ENCODE measurements at regions not wholly inside any gene's neighbourhood (a gene's known extent, or its start where the extent isn't known, plus 50 kb on each side); places are given as distances from the start of the nearest gene placed in this dataset.

DNA sequence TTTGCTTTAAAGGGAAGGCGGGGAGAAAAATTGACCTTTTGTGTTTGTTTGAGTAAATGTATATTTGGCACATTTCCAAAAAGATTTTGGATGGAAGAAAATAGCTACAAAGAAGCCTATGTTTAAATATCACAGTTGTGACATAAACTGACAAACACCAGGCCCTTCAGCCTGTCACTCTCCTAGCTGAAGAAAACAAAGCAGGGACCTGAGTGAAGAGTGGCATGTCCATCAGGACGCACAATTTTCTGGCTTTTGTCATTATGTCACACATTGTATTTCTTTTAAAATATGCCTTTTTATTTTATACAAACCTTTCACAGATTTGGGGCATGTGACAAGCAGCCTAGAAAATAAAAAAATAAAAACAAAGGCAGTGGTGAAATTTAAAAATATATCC lies 241.2 kb downstream of the OGFRL1 start:
- Histone ChIP-seq H3K79me2 (ENCODE audit: low read length) (no peaks in the 10 kb centered on the region), H3K27ac (ENCODE audit: low read length) (no peak overlapping the region), H3K4me3 (ENCODE audit: low read length) (no peak overlapping the region), H2AFZ (ENCODE audit: low read depth, low read length) (no peak overlapping the region), H3K36me3 (replicated peaks; ENCODE audit: low read depth, low read length) (no peaks in the 10 kb centered on the region), H4K20me1 (ENCODE audit: insufficient read depth, low read length) (no peaks in the 10 kb centered on the region), H3K27me3 (ENCODE audit: low read depth, low read length) (no peaks in the 10 kb centered on the region), H3K4me2 (ENCODE audit: low read length) (no peak overlapping the region), H3K4me1 (ENCODE audit: low read length) (no peaks in the 10 kb centered on the region), H3K9ac (ENCODE audit: low read length) (no peak overlapping the region), H3K9me3 (ENCODE audit: insufficient read depth, low read length) (no peaks in the 10 kb centered on the region)
- TF ChIP-seq, protein P1, sequence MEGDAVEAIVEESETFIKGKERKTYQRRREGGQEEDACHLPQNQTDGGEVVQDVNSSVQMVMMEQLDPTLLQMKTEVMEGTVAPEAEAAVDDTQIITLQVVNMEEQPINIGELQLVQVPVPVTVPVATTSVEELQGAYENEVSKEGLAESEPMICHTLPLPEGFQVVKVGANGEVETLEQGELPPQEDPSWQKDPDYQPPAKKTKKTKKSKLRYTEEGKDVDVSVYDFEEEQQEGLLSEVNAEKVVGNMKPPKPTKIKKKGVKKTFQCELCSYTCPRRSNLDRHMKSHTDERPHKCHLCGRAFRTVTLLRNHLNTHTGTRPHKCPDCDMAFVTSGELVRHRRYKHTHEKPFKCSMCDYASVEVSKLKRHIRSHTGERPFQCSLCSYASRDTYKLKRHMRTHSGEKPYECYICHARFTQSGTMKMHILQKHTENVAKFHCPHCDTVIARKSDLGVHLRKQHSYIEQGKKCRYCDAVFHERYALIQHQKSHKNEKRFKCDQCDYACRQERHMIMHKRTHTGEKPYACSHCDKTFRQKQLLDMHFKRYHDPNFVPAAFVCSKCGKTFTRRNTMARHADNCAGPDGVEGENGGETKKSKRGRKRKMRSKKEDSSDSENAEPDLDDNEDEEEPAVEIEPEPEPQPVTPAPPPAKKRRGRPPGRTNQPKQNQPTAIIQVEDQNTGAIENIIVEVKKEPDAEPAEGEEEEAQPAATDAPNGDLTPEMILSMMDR (IDR thresholded peaks at IDR 0.05; ENCODE audit: low read depth, low read length) = no peak
- TF ChIP-seq EZH2phosphoT487 (IDR thresholded peaks at IDR 0.05; ENCODE audit: low read depth) = no peak

DNA sequence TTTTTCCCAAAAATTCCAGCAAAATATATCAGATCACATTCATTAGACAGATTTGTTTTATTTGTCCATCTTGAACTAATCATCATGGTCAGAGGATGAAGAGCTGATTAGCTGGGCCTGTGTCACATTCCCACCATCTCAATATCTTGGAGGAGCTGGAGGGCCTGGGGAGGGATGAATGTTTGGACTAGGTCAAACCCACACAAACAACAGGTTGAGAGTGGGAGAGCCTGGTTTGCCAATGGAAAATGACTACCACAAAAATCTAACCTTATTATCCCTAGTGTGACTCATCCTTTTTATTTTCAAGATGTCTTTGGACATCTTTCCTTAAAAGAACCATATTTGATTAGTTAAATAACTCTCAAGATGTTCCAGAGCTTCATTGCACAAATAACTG lies 242.4 kb downstream of the OGFRL1 start:
- H4K20me1 ChIP-seq (ENCODE audit: insufficient read depth, low read length) = no peaks in the 10 kb centered on the region
- TF ChIP-seq EZH2phosphoT487 (IDR thresholded peaks at IDR 0.05; ENCODE audit: low read depth) = no peak
- TF ChIP-seq, protein P1 (IDR thresholded peaks at IDR 0.05; ENCODE audit: low read depth, low read length) = no peak
- H3K4me1 ChIP-seq (ENCODE audit: low read length) = no peaks in the 10 kb centered on the region
- no peaks in the 10 kb centered on the region for H3K36me3 ChIP-seq (replicated peaks; ENCODE audit: low read depth, low read length)
- no peak overlapping the region for H2AFZ ChIP-seq (ENCODE audit: low read depth, low read length)
- no peaks in the 10 kb centered on the region for H3K79me2 ChIP-seq (ENCODE audit: low read length)
- H3K9me3 ChIP-seq (ENCODE audit: insufficient read depth, low read length) = no peaks in the 10 kb centered on the region
- H3K27me3 ChIP-seq (ENCODE audit: low read depth, low read length) = no peaks in the 10 kb centered on the region
- H3K27ac ChIP-seq (ENCODE audit: low read length) = no peak overlapping the region
- H3K4me2 ChIP-seq (ENCODE audit: low read length) = no peak overlapping the region
- no peak overlapping the region for H3K4me3 ChIP-seq (ENCODE audit: low read length)
- H3K9ac ChIP-seq (ENCODE audit: low read length) = no peak overlapping the region

DNA sequence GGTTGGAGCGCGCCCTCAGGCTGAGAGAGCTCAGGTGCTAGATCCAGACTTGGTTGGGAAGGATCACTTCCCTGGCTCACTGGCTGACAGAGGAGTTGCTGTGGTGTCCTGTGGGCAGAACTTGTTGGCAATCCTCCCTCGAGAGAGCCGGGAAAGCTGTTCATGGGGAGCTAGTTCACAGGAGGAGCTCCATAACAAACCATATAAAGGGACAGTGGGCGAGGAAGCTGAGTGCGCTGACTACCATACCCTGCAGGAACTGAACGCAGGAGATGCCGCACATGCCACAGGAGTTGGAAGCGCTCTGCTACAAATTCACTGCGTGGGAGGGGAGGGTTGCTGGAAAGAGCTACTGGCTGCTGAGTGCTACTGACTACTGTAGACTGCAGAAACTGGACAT lies 243.2 kb downstream of the OGFRL1 start:
- TF ChIP-seq, protein P1 (IDR thresholded peaks at IDR 0.05; ENCODE audit: low read depth, low read length) = no peak
- TF ChIP-seq EZH2phosphoT487 (IDR thresholded peaks at IDR 0.05; ENCODE audit: low read depth) = no peak

GRCh38 chr6:71533939-71534379 lies 245.3 kb downstream of the OGFRL1 start:
- H3K9me3 ChIP-seq (ENCODE audit: insufficient read depth, low read length) = no peaks in the 10 kb centered on the region
- no peaks in the 10 kb centered on the region for H3K36me3 ChIP-seq (replicated peaks; ENCODE audit: low read depth, low read length)
- no peaks in the 10 kb centered on the region for H4K20me1 ChIP-seq (ENCODE audit: insufficient read depth, low read length)
- H3K9ac ChIP-seq (ENCODE audit: low read length) = no peak overlapping the region; the same call in 1 of the 2 replicates
- no peaks in the 10 kb centered on the region for H3K4me1 ChIP-seq (ENCODE audit: low read length)
- no peak overlapping the region for H3K4me3 ChIP-seq (ENCODE audit: low read length)
- H3K4me2 ChIP-seq (ENCODE audit: low read length) = no peak overlapping the region
- H2AFZ ChIP-seq (ENCODE audit: low read depth, low read length) = no peak overlapping the region
- no peaks in the 10 kb centered on the region for H3K27me3 ChIP-seq (ENCODE audit: low read depth, low read length)
- TF ChIP-seq, protein P1 (IDR thresholded peaks at IDR 0.05; ENCODE audit: low read depth, low read length) = peak; percentile 67
- TF ChIP-seq EZH2phosphoT487 (IDR thresholded peaks at IDR 0.05; ENCODE audit: low read depth) = no peak
- no peak overlapping the region for H3K27ac ChIP-seq (ENCODE audit: low read length)
- no peaks in the 10 kb centered on the region for H3K79me2 ChIP-seq (ENCODE audit: low read length)

More for the DNA sequence above, 243.2 kb downstream of the OGFRL1 start:
- Histone ChIP-seq H3K27ac (ENCODE audit: low read length) (no peak overlapping the region), H3K9ac (ENCODE audit: low read length) (no peak overlapping the region), H3K9me3 (ENCODE audit: insufficient read depth, low read length) (no peaks in the 10 kb centered on the region), H3K4me3 (ENCODE audit: low read length) (no peak overlapping the region), H3K4me1 (ENCODE audit: low read length) (no peaks in the 10 kb centered on the region), H3K79me2 (ENCODE audit: low read length) (no peaks in the 10 kb centered on the region), H3K4me2 (ENCODE audit: low read length) (no peak overlapping the region), H3K27me3 (ENCODE audit: low read depth, low read length) (no peaks in the 10 kb centered on the region), H2AFZ (ENCODE audit: low read depth, low read length) (no peak overlapping the region), H3K36me3 (replicated peaks; ENCODE audit: low read depth, low read length) (no peaks in the 10 kb centered on the region), H4K20me1 (ENCODE audit: insufficient read depth, low read length) (no peaks in the 10 kb centered on the region)
